ENCODE measurements at regions not wholly inside any gene's neighbourhood (a gene's known extent, or its start where the extent isn't known, plus 50 kb on each side); places are given as distances from the start of the nearest gene placed in this dataset.

DNA sequence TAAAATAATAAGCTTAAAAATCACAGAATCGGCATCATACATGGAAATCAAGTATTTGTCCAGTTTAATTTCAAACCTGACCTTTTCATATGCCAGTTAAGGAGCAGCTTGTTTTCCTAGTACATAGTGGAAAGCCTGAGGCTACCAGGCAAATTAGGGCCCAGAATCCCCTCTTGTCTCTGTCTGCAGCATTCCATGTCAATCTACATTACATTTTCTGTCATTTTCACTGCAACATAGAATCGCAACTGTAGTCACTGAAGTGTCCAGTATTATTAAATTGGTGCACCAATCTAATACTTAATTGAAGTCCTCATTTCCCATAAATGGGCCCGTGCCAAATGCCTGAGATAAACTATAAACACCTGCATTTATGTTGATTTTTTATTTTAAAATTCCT is 1352.2 kb upstream of the ACO1 start:
- TF ChIP-seq JUND (IDR thresholded peaks at IDR 0.05; ENCODE audit: borderline replicate concordance, low read depth, low read length) (no peak), JUND (tag; IDR thresholded peaks at IDR 0.05; ENCODE audit: borderline replicate concordance, low read depth, low read length) (no peak), MYNN (IDR thresholded peaks at IDR 0.05) (no peak), MYNN (CRISPR knock-in tag; IDR thresholded peaks at IDR 0.05) (no peak), FOXA3 (CRISPR knock-in tag; conservative IDR thresholded peaks at IDR 0.05 in 1 of 2, IDR thresholded peaks at IDR 0.05 in 1 of 2) (no peak), PCBP1 (IDR thresholded peaks at IDR 0.05; ENCODE audit: low read depth, low read length, poor library complexity, severe bottlenecking) (no peak), ERF (CRISPR knock-in tag; IDR thresholded peaks at IDR 0.05) (no peak), KLF10 (CRISPR knock-in tag; IDR thresholded peaks at IDR 0.05) (no peak), CREB1 (IDR thresholded peaks at IDR 0.05) (no peak), CREB1 (CRISPR knock-in tag; IDR thresholded peaks at IDR 0.05) (no peak), ZC3H4 (CRISPR knock-in tag; IDR thresholded peaks at IDR 0.05; ENCODE audit: borderline replicate concordance) (no peak), EZH2 (IDR thresholded peaks at IDR 0.05; ENCODE audit: borderline replicate concordance, low read depth, low read length) (no peak), NEUROD1 (IDR thresholded peaks at IDR 0.05; ENCODE audit: borderline replicate concordance, low read depth, low read length, partially characterized antibody) (no peak), YY1 (IDR thresholded peaks at IDR 0.05; ENCODE audit: borderline replicate concordance in 1 of 3, control insufficient read depth in 1 of 3, extremely low read depth in 1 of 3, insufficient read depth in 3 of 3, insufficient read length in 1 of 3, insufficient replicate concordance in 2 of 3, low read depth in 1 of 3, low read length in 2 of 3) (no peak)
- TF ChIP-seq, protein P1, sequence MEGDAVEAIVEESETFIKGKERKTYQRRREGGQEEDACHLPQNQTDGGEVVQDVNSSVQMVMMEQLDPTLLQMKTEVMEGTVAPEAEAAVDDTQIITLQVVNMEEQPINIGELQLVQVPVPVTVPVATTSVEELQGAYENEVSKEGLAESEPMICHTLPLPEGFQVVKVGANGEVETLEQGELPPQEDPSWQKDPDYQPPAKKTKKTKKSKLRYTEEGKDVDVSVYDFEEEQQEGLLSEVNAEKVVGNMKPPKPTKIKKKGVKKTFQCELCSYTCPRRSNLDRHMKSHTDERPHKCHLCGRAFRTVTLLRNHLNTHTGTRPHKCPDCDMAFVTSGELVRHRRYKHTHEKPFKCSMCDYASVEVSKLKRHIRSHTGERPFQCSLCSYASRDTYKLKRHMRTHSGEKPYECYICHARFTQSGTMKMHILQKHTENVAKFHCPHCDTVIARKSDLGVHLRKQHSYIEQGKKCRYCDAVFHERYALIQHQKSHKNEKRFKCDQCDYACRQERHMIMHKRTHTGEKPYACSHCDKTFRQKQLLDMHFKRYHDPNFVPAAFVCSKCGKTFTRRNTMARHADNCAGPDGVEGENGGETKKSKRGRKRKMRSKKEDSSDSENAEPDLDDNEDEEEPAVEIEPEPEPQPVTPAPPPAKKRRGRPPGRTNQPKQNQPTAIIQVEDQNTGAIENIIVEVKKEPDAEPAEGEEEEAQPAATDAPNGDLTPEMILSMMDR (IDR thresholded peaks at IDR 0.05 in 2 of 3, conservative IDR thresholded peaks at IDR 0.05 in 1 of 3; ENCODE audit: insufficient read depth in 2 of 3, low read depth in 1 of 3, low read length in 3 of 3) = no peak
- TF ChIP-seq, protein P2, sequence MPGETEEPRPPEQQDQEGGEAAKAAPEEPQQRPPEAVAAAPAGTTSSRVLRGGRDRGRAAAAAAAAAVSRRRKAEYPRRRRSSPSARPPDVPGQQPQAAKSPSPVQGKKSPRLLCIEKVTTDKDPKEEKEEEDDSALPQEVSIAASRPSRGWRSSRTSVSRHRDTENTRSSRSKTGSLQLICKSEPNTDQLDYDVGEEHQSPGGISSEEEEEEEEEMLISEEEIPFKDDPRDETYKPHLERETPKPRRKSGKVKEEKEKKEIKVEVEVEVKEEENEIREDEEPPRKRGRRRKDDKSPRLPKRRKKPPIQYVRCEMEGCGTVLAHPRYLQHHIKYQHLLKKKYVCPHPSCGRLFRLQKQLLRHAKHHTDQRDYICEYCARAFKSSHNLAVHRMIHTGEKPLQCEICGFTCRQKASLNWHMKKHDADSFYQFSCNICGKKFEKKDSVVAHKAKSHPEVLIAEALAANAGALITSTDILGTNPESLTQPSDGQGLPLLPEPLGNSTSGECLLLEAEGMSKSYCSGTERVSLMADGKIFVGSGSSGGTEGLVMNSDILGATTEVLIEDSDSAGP (CRISPR knock-in tag; IDR thresholded peaks at IDR 0.05) = no peak
- TF ChIP-seq, protein P3, sequence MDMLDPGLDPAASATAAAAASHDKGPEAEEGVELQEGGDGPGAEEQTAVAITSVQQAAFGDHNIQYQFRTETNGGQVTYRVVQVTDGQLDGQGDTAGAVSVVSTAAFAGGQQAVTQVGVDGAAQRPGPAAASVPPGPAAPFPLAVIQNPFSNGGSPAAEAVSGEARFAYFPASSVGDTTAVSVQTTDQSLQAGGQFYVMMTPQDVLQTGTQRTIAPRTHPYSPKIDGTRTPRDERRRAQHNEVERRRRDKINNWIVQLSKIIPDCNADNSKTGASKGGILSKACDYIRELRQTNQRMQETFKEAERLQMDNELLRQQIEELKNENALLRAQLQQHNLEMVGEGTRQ (CRISPR knock-in tag; IDR thresholded peaks at IDR 0.05) = no peak

Measured in K562 (cell line).